Heart left ventricle (tissue), 16 donors: ENCODE measurements at regions not wholly inside any gene's neighbourhood (a gene's known extent, or its start where the extent isn't known, plus 50 kb on each side); places are given as distances from the start of the nearest gene placed in this dataset.
"Not testable (repeated sequence)": the region's sequence is repeated elsewhere in the genome, so short reads cannot be mapped to it uniquely, and the experiment has no call there.

Source experiments
- ATAC-seq, 4 donors: fragments of 200-7000 bp; cut with Tn5 transposase; one replicate each; pipeline ENCODE4 v1.9.1; 2020 to 2022; ENCODE audit warnings: moderate library complexity in 4 of 4, mild to moderate bottlenecking in 3 of 4, moderate number of reproducible peaks in 1 of 4
- DNase-seq, 5 donors: peaks; one replicate each; pipeline ENCODE4 v3.0.0-alpha.2; 2020
- H3K27ac ChIP-seq, 12 donors: fragments of 200-600 bp; sonication (generic) in 4 of 12; one replicate each; pipeline versions ENCODE4 v1.5.0 to v1.8.0; 2016 to 2022; ENCODE audit warnings: mild to moderate bottlenecking in 2 of 12
- H3K27me3 ChIP-seq, 9 donors: fragments of 200-600 bp; sonication (generic) in 2 of 9; one replicate each; pipeline versions ENCODE4 v1.5.1 to v1.8.0; 2016 to 2022; ENCODE audit warnings: mild to moderate bottlenecking in 3 of 9
- H3K36me3 ChIP-seq, 9 donors: fragments of 200-600 bp; sonication (generic) in 2 of 9; one replicate each; pipeline versions ENCODE4 v1.5.0 to v1.8.0; 2018 to 2022; ENCODE audit warnings: mild to moderate bottlenecking in 2 of 9
- H3K4me1 ChIP-seq, 12 donors: fragments of 200-600 bp; sonication (generic) in 4 of 12; one replicate each; pipeline versions ENCODE4 v1.5.0 to v1.8.0; 2016 to 2022; ENCODE audit warnings: mild to moderate bottlenecking in 3 of 12
- H3K4me3 ChIP-seq, 12 donors: fragments of 200-600 bp; sonication (generic) in 4 of 12; one replicate each; pipeline versions ENCODE4 v1.5.0 to v1.8.0; 2017 to 2022; ENCODE audit warnings: mild to moderate bottlenecking in 9 of 12, moderate library complexity in 4 of 12
- H3K9me3 ChIP-seq, 12 donors: fragments of 200-600 bp; sonication (generic) in 4 of 12; one replicate each; pipeline versions ENCODE4 v1.5.0 to v1.8.0; 2016 to 2022; ENCODE audit warnings: mild to moderate bottlenecking in 1 of 12
- WGBS, 4 donors: extraction: QIAGEN DNeasy Blood & Tissue Kit in 2 of 4; methylation state at CpG; one replicate each; pipeline versions ENCODE4 v1.1.5 to v1.1.7; 2013 to 2018; 5-methylcytosine and 5-hydroxymethylcytosine counted together
- intact Hi-C, 10 donors: fragments of 100-400 bp; cut with DNase I; formaldehyde crosslinking; loops; one replicate each; pipeline versions ENCODE4 v1.11.1 to v1.14.2; 2022
- donor health status: ischemic (EF 13 %, LVEDD 7.1; RV severe dilation, severe dysfunction).
- donor health status: healthy with polysubstance abuse.
- donor health status: DM: no; HTN: yes; CAD: no.
- donor health status: DM: no; HTN: no; CAD: no.
- donor health status: ischemic (EF 25% LVEDD 6.9; RV normal size, moderate dysfunction).
- donor health status: ischemic (EF 25% LVEDD 5.7; RV mildly dilated, moderate dysfunction).
- donor health status: healthy.
- donor health status: DM: yes; HTN: yes; CAD: no.
- donor health status: ischemic (EF 35%, LVEDD 5.7; RV mildly dilated, moderate dysfunction).
- donor health status: nonischemic (EF 11% LVEDD 7.7; RV severe dilation, severe dysfunction).
- donor health status: DM: yes; HTN: yes; CAD: no.
- donor health status: PGD.
- donor health status: ischemic (EF 29% LVEDD 5.4; RV normal size, mild dysfunction).
- donor health status: nonischemic (EF 23%, LVEDD 6.1; RV moderate dilation, normal function).

DNA sequence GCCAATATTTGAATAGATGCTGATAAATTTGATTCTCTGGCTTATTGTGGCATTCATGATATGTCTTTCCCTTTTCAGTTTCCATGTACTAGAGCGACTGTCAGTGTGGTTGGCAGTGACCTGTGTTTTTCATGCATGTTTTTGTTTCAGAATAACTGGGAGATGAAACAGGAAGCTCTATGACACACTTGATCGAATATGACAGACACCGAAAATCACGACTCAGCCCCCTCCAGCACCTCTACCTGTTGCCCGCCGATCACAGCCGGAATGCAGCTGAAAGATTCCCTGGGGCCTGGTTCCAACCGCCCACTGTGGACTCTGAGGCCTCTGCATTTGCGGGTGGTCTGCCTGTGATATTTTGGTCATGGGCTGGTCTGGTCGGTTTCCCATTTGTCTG is 226.8 kb upstream of the PLGLB2 start:
- H3K27ac ChIP-seq, H3K36me3 ChIP-seq, ATAC-seq, DNase-seq, H3K4me1 ChIP-seq, H3K4me3 ChIP-seq, H3K27me3 ChIP-seq, intact Hi-C loops, H3K9me3 ChIP-seq: not testable (repeated sequence)
- 81 to 93% (median 90%) methylated on average over 8 to 9 of the region's 10 CpGs for WGBS, 4 donors

DNA sequence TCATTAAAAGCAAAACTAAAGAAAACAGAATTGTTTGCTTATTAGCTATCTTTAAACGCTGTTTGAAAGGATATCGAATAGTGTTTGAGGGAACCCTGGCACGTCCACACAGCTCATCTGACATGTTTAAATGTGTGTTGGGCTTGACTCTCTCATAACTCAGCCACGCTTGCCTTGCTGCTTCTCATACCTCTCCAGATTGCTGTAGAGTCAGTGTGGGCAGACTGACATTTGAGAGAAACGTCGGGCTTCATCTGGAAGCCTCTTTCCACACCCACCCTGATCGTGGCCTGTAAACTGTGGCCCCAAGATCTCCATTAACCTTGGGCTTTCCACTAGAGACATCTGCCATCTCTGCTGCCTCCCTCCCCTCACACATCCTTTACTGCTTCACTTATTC is 226.4 kb upstream of the PLGLB2 start:
- H3K36me3 ChIP-seq, H3K27ac ChIP-seq, intact Hi-C loops, H3K9me3 ChIP-seq, H3K4me3 ChIP-seq, H3K4me1 ChIP-seq, DNase-seq, H3K27me3 ChIP-seq, ATAC-seq: not testable (repeated sequence)
- WGBS, 4 donors: 76 to 90% (median 86%) methylated on average over 6 to 7 of the region's 7 CpGs

DNA sequence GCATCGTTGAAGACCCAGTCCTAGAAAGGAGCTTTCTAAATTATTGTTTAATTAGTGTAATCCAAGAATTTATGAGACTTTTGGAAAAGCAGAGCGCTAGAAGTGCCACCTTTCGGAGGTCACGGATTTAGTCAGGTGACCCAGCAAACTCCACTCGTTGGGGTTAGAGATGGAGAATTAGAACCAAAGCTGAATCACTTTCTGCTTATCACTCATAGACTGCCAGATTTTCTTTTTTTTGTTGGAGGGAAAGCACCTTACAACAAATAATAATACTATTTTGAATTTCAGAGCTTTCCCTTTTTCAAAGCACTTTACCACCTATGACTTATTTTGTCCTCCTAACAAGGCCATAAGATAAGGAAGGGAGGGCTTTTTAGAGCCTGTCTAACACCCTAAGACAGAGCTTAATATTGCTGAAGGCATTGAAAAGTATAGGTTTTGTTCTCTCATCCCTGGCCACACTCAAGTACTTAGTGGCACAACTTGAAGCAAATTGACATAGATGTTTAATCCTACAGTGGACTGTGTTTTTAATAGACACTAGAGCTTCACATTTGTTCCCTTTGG is 223.2 kb upstream of the PLGLB2 start:
- H3K4me3 ChIP-seq, intact Hi-C loops, H3K36me3 ChIP-seq, H3K27me3 ChIP-seq, ATAC-seq, DNase-seq, H3K27ac ChIP-seq, H3K9me3 ChIP-seq, H3K4me1 ChIP-seq: not testable (repeated sequence)
- WGBS, 4 donors: 93 to 96% (median 96%) methylated on average over 5 of the region's 5 CpGs

DNA sequence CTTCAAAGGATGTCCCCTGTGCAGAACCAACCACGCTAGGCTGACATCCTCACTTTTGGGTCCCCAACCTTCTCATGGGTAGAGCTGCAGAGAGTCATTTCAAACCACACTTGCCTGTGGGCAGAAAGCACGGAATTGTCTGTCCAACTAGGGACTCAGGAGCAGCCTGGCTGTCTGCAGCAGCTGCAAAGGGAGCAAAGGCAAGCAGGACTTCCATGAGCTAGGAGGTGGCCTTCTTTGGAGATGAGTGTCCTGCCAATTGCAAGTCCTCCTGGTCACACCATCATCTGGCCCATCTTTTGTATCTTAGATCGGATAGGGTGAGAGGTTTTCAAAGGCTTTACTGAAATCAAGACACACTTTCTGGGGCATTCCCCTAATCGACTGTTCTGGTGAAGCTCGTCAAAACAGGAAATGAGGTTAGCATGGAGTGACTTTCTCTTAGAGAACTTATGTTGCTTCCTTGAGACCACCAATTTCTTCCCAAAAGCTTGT is 222.3 kb upstream of the PLGLB2 start:
- H3K36me3 ChIP-seq, intact Hi-C loops, H3K27me3 ChIP-seq, H3K27ac ChIP-seq, ATAC-seq, DNase-seq, H3K4me3 ChIP-seq, H3K4me1 ChIP-seq, H3K9me3 ChIP-seq: not testable (repeated sequence)
- WGBS, 4 donors: 74 to 100% (median 80%) methylated on average over 1 to 4 of the region's 5 CpGs; no CpG with 5 or more reads in 1 of the 4 donors

DNA sequence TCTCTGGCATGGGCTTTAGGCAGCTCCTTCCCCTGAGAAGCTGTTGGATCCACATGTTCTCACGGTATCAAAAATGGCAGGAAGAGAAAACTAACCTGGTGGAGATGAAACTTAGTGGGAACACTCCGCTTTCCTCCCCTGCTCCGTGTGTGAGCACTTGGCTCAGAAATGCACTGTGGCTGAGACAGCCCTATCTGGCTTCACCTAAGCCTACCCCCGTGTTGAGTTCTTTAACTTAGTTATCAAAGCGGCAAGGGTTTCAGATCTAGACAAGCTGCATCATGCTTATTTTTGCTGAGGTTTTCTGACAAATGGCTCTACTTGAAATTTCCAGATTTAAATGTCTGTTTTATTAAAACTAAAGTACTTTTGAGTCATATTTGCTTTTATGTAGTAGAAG is 221.6 kb upstream of the PLGLB2 start:
- H3K4me1 ChIP-seq, ATAC-seq, H3K4me3 ChIP-seq, intact Hi-C loops, H3K27me3 ChIP-seq, H3K9me3 ChIP-seq, DNase-seq, H3K36me3 ChIP-seq, H3K27ac ChIP-seq: not testable (repeated sequence)
- WGBS, 4 donors: 89 to 90% methylated on average over 3 of the region's 5 CpGs; no CpG with 5 or more reads in 2 of the 4 donors

DNA sequence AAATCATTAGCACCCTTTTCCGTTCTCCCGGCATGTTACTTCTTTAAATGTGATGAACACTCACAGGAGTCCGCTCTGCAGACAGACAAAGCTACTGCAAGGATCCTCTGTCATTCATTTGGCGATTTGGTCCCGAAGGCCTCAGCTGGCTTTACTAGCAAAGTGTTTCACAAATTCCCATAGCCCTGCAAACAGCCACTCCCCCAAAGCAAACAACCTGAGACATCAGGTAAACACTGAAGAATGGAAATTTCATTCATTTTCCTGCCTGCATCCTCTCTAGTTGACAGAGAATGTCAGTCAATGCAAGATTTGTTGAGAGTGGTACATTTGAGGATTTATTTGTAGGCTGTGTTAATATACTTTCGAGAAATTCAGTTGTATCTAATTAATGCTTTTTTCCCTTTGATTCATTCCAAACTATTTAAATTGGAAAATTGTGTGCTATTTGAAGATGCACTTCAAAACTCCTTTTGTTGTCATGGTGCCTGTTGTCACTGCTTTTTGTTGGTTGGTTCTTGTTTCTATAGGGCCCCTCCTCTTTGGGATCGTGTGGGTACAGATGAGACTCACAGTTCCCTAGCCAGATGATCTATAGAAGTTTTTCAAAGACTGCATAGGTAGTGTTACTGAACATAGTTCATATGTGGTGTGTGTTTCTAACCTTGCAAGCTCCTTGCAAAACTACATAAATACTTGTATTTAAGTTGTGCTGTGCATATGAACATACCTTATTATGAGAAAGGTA is 215.7 kb upstream of the PLGLB2 start:
- H3K27ac ChIP-seq, DNase-seq, H3K4me1 ChIP-seq, H3K27me3 ChIP-seq, intact Hi-C loops, H3K36me3 ChIP-seq, H3K9me3 ChIP-seq, H3K4me3 ChIP-seq, ATAC-seq: not testable (repeated sequence)
- 66 to 82% (median 74%) methylated on average over 2 to 5 of the region's 7 CpGs for WGBS, 4 donors

DNA sequence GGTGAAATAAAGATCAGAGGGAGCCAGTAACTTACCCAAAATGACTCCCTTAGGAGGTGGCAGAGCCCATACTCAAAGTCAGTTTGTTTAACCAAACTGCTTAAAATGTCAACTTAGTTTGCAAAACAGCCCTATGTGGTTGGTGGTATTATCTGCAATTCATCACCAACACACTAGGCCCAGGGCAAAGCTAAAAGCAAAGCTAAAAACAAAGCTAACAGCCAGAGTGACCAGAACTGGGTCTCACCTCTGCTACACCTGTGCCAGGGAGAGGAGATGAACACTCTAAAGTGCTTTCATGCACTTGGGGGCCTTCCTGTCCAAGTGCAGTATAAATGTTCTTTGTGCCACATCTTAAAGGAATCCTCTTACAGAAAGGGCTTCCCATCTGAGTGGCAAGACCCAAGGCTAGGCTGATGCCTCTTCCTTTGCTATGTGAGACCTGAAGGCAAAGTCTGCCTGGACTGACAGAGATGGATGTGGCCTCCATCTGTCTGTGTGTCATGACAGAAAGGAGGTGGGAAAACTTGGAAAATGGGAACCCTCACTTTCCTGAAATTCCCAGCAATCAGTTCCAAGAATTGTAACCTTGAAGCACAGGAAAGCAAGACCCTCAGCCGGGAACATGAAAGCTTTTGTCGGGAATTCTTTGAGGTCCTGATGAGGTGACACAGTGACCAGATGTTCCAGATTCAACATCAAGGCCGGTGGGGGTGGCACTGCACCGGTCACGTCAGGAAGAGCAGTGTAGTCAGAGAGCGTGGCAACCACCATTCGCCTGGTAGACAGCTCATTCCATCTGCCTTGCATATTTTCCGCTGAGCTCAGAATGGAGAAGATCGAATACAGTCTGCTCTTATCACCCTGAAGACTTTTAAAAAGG is 214.3 kb upstream of the PLGLB2 start:
- H3K27ac ChIP-seq, DNase-seq, H3K9me3 ChIP-seq, intact Hi-C loops, H3K4me3 ChIP-seq, H3K4me1 ChIP-seq, H3K27me3 ChIP-seq, H3K36me3 ChIP-seq: not testable (repeated sequence)
- peak in 1 of 4 donors; percentile 30 for ATAC-seq
- 59 to 74% methylated on average over 5 to 7 of the region's 9 CpGs; no CpG with 5 or more reads in 2 of the 4 donors for WGBS, 4 donors

DNA sequence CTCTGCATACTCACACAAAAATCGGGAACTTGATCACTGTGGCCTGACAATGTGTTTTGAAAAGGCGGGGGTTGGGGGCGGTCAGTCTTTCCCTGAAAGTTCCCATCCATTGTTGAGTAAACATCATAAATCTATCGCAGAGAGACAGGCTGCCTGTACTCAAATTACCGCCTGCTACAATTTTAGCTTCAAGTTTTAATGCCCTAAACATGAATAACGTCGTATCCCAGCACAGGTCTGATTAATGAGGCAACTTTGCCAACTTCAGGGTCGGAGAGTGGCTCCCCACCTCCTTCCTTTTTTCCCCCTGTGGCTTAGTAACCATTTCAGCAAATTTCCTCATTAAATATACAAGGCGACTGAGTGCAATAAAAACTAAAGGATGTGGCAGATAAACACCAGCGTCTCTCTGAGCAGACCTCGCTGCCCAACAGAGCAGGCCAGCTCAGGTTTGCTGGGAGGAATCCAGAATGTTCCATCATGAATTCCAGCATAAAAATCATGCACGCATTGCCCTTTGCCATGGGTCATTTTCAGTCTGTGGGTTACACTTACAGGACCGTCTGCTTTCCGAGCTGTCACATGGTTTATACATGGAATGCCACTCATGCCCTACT is 213.5 kb upstream of the PLGLB2 start:
- H3K4me3 ChIP-seq, H3K36me3 ChIP-seq, H3K9me3 ChIP-seq, H3K27me3 ChIP-seq, H3K4me1 ChIP-seq, DNase-seq, H3K27ac ChIP-seq, intact Hi-C loops: not testable (repeated sequence)
- WGBS, 4 donors: 72% methylated on average over 4 of the region's 14 CpGs; no CpG with 5 or more reads in 3 of the 4 donors
- peak in 1 of 4 donors; percentile 41 for ATAC-seq

DNA sequence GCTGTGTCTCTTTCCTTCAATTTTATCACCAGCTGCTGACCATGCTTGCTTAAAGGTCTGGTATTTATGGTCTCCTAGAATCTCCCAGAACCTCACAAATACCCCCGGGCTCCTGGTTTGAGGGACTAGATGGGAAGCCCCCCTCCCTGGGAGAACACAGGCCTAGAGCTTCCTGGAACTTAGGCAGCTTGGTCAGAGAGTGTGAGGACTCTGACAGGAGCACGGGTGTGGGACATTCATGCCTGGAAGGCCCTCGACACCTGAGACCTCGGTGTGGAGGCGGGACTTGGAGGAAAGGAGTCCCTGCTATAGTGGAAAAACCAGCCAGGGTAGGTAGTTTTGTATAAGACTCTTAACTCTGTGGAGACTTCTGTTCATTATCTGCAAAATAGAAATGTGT is 211.5 kb upstream of the PLGLB2 start:
- H3K4me1 ChIP-seq, ATAC-seq, H3K9me3 ChIP-seq, intact Hi-C loops, H3K27me3 ChIP-seq, H3K4me3 ChIP-seq, H3K36me3 ChIP-seq, H3K27ac ChIP-seq, DNase-seq: not testable (repeated sequence)
- 75 to 100% (median 81%) methylated on average over 1 to 5 of the region's 5 CpGs; no CpG with 5 or more reads in 1 of the 4 donors for WGBS, 4 donors

DNA sequence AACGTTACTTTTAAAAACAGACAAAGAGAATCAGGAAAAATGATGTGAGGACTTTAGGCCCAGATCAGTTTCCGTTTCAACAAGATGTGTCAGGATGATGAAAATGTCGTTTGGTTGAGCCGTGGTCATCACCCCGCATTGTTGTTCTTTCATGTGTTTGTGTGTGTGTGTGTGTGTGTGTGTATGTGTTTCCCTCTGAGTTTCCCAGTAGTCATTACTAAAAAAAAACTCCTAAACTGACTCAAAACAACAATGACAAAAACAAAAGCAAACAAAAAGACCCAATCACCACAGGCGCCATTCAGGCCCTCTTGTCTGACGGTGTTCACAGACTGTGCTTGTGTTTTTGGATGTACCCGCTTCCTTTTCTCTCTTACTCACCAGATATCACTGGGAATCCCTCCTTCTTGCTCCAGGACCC is 210.6 kb upstream of the PLGLB2 start:
- WGBS, 4 donors: 86 to 92% (median 90%) methylated on average over 3 to 8 of the region's 8 CpGs
- H3K27me3 ChIP-seq, DNase-seq, ATAC-seq, H3K9me3 ChIP-seq, intact Hi-C loops, H3K4me3 ChIP-seq, H3K27ac ChIP-seq, H3K36me3 ChIP-seq, H3K4me1 ChIP-seq: not testable (repeated sequence)
